ENCODE measurements at regions not wholly inside any gene's neighbourhood (a gene's known extent, or its start where the extent isn't known, plus 50 kb on each side); places are given as distances from the start of the nearest gene placed in this dataset.

- no peak for TF ChIP-seq CTCF (conservative IDR thresholded peaks at IDR 0.05; ENCODE audit: low read depth, low read length)
- DNase-seq (ENCODE audit: low read depth) = no peak
Measured at GRCh38 chr4:108345862-108346817, 177.4 kb upstream of the LEF1 start.

DNA sequence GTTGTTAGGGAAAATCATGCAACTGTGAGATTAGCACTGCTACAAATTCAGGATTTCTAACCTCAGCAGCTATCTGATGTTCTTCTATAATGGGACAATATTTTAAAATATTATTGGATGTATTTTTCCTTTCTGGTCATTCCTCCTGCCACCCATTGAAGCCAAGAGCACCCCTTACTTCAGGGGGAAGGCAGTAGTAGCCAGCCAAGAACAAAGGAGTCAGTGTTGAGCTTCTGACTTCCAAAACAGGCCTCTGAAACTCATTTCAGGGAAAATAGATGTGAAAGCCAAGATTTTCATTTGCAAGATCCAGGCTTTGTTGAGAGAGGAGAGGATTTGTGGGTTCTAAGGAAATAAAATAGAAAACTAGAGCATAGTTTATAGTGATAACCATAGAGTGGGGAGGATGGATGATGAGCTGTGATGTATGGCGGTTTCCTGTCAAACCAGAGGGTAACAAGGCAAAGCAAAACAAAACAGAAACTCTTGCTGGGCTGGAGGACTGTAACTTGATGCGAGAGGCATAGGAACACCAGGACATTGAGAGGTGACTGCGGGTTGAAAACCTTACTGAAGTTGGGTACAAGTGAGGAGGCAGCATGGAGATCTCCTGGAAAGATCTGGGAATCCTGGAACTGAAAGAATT, 173.7 kb upstream of the LEF1 start:
- no peak for TF ChIP-seq CTCF (conservative IDR thresholded peaks at IDR 0.05; ENCODE audit: low read depth, low read length)
- no peak for DNase-seq (ENCODE audit: low read depth)
- H3K4me3 ChIP-seq (ENCODE audit: low read length) = no peak overlapping the region

More at GRCh38 chr4:108345862-108346817, 177.4 kb upstream of the LEF1 start:
- H3K4me3 ChIP-seq (ENCODE audit: low read length) = no peak overlapping the region

DNA sequence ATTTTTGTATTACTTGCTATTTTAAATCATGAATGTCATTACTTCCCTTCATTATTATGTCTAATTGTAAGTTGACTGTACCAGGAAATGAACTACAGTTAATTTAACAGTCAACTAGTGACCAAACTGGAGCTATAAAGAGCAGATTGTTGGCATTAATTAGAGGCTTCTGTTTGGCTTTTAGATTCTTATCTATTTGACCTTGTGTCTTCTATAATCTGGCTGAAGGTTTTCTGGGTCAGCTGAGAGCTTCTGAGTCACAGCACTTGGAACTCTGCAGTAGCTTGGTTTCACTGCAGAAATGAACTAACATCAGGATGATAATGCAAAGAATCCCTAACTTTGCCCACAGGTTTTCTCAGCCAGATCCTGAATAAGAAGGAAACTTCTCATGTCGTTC, 169.2 kb upstream of the LEF1 start:
- peak; percentile 50 for DNase-seq (ENCODE audit: low read depth)
- no peak for TF ChIP-seq CTCF (conservative IDR thresholded peaks at IDR 0.05; ENCODE audit: low read depth, low read length)
- no peak overlapping the region for H3K4me3 ChIP-seq (ENCODE audit: low read length)

GRCh38 chr4:108336076-108336475, 167.3 kb upstream of the LEF1 start:
- TF ChIP-seq CTCF (conservative IDR thresholded peaks at IDR 0.05; ENCODE audit: low read depth, low read length) = no peak
- no peak overlapping the region for H3K4me3 ChIP-seq (ENCODE audit: low read length)
- no peak for DNase-seq (ENCODE audit: low read depth)

DNA sequence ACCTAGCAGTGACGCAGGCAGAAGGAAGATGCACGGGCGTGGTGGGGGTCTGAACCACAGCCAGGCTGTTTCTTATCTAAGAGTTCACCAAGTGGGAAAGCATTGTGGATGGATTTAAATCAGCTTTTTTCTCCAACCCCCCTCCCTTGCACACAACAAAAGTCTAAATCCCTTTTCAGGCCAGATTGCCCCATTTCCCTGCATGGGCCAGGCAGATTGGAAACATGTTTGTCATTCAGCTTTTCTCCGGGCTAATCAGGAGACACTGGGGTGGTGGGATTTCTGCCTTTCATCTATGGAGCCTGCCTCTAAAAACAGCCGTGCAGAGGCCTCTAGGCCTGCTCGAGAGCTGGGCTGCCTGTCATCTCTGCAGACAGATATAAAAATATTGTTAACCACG, 166.3 kb upstream of the LEF1 start:
- no peak overlapping the region for H3K4me3 ChIP-seq (ENCODE audit: low read length)
- DNase-seq (ENCODE audit: low read depth) = no peak
- no peak for TF ChIP-seq CTCF (conservative IDR thresholded peaks at IDR 0.05; ENCODE audit: low read depth, low read length)

GRCh38 chr4:108334031-108334430, 165.3 kb upstream of the LEF1 start:
- no peak overlapping the region for H3K4me3 ChIP-seq (ENCODE audit: low read length)
- no peak for DNase-seq (ENCODE audit: low read depth)
- no peak for TF ChIP-seq CTCF (conservative IDR thresholded peaks at IDR 0.05; ENCODE audit: low read depth, low read length)
